AG10803 (cell line): ENCODE measurements at regions not wholly inside any gene's neighbourhood (a gene's known extent, or its start where the extent isn't known, plus 50 kb on each side); places are given as distances from the start of the nearest gene placed in this dataset.

Experiments
- DNase-seq: peaks from one replicate; pipeline ENCODE4 v3.0.0; 2010; ENCODE audit warnings: low read depth
- H3K4me3 ChIP-seq: 2 replicates; pipeline ENCODE4 v1.5.1; 2011; ENCODE audit warnings: mild to moderate bottlenecking, low read length, control low read depth
- TF ChIP-seq, protein P1 (sequence below): conservative IDR thresholded peaks from 2 replicates; pipeline ENCODE4 v1.5.1; 2011; ENCODE audit warnings: mild to moderate bottlenecking, low read length, control low read depth, inconsistent platforms

GRCh38 chr2:226474131-226474530 is 325.5 kb downstream of the IRS1 start:
- DNase-seq = peak; percentile 9
- H3K4me3 ChIP-seq = no peak overlapping the region
- TF ChIP-seq, protein P1, sequence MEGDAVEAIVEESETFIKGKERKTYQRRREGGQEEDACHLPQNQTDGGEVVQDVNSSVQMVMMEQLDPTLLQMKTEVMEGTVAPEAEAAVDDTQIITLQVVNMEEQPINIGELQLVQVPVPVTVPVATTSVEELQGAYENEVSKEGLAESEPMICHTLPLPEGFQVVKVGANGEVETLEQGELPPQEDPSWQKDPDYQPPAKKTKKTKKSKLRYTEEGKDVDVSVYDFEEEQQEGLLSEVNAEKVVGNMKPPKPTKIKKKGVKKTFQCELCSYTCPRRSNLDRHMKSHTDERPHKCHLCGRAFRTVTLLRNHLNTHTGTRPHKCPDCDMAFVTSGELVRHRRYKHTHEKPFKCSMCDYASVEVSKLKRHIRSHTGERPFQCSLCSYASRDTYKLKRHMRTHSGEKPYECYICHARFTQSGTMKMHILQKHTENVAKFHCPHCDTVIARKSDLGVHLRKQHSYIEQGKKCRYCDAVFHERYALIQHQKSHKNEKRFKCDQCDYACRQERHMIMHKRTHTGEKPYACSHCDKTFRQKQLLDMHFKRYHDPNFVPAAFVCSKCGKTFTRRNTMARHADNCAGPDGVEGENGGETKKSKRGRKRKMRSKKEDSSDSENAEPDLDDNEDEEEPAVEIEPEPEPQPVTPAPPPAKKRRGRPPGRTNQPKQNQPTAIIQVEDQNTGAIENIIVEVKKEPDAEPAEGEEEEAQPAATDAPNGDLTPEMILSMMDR = no peak

DNA sequence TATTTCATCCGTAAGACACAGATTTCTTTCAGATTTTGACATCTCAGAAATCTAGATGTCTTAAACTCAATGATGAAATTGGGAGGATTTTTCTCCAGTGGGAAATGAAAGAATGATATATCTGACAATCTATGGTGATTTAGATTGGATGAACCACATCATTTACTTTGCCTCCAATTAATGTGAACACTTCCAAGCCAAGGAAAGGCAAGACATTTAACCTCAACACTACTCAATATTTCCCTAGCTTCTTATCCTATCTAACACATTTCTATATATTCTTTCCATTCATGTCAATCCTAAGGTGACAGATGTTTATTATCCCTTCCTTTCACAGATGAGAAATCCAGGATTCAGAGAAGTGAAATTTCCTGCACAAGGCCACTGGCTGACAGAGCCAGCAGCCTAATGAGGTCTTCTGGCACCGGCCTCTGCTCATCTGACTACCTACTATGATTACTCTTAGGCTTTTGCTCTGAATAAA is 327.6 kb downstream of the IRS1 start:
- H3K4me3 ChIP-seq = no peak overlapping the region
- TF ChIP-seq, protein P1 = no peak
- DNase-seq = no peak

- TF ChIP-seq, protein P1 = no peak
- DNase-seq = no peak
- H3K4me3 ChIP-seq = no peak overlapping the region
These were observed 332.0 kb downstream of the IRS1 start for GRCh38 chr2:226467633-226468032.

DNA sequence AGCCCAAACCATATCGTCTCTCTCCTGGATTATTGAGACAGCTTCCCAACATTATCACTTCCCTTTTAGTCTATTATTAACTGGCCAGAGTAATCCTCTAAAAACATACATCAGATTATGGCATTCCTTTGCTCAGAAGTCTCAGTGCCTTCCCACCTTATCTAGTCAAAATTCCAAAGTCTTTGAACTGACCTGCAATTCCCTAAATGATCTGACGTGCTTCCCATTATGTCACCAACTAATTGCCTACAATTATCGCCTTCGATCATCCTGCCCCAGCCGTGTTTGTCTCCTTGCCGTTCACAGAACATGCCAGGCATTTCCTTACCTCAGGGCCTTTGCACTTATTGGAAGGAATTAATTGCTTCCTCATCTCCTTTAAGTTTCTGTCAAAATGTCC is 332.4 kb downstream of the IRS1 start:
- TF ChIP-seq, protein P1 = no peak
- no peak overlapping the region for H3K4me3 ChIP-seq
- DNase-seq = no peak

DNA sequence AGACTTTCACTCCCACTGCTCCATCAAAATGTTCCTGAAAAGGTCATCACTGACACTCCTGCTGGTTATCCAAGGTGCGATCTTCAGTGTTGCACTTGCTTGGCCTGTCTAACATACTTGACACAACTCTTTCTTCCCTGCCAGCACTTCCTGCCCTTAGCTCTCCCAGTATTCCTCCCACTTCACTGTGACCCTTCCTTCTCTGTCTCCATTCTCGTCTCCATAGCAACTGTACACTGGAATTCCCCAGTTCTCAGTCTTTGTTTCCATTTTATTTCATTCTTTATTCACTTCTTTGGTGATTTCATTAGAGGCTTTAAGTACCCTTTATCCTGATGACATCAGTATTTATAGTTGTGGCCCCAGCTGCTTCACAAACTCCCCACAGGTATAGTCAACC is 333.0 kb downstream of the IRS1 start:
- DNase-seq = no peak
- TF ChIP-seq, protein P1 = no peak
- no peak overlapping the region for H3K4me3 ChIP-seq

GRCh38 chr2:226466124-226466523 is 333.5 kb downstream of the IRS1 start:
- TF ChIP-seq, protein P1 = no peak
- H3K4me3 ChIP-seq = no peak overlapping the region
- no peak for DNase-seq

DNA sequence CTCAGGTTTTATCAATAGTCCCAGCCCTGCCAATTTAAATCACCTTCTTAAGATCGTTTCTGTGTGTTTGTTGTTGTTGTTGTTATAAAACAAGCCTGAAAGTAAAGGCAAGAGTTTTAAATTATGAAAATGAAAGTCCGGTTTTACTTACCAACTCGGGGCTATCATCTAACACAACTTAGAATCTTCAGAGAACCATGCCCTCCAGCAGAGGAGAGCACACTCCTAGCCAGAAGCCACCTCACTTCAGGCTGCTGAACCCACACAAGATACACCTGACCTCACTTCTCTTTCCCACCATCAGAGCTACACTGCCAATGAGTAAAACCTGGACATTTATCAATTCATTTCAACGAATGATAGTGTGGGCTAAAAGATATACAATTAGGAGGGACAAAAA is 335.2 kb downstream of the IRS1 start:
- DNase-seq = no peak
- TF ChIP-seq, protein P1 = no peak
- no peak overlapping the region for H3K4me3 ChIP-seq
